Loucy (cell line): ENCODE measurements at regions not wholly inside any gene's neighbourhood (a gene's known extent, or its start where the extent isn't known, plus 50 kb on each side); places are given as distances from the start of the nearest gene placed in this dataset.

Experiments used
- CTCF ChIP-seq: fragments of 200-600 bp; sonication (generic); conservative IDR thresholded peaks from 2 replicates; pipeline ENCODE4 v1.5.1; 2014; ENCODE audit warnings: mild to moderate bottlenecking, antibody characterized with exemption, low read length
- EZH2phosphoT487 ChIP-seq: fragments of 200-600 bp; IDR thresholded peaks from 2 replicates; pipeline ENCODE4 v1.6.1; 2018; ENCODE audit warnings: antibody characterized with exemption, mild to moderate bottlenecking, moderate library complexity, borderline replicate concordance

- TF ChIP-seq EZH2phosphoT487, result no peak
- no peak for TF ChIP-seq CTCF
Measured at GRCh38 chr12:88977115-88977514, 375.2 kb downstream of the DUSP6 start.
